ENCODE measurements at regions not wholly inside any gene's neighbourhood (a gene's known extent, or its start where the extent isn't known, plus 50 kb on each side); places are given as distances from the start of the nearest gene placed in this dataset.

GRCh38 chr3:139269984-139270383, 73.8 kb upstream of the MRPS22 start:
- Histone ChIP-seq H3K9me3 (ENCODE audit: low read length) (no peaks in the 10 kb centered on the region), H3K79me2 (ENCODE audit: insufficient read depth, low read length) (no peaks in the 10 kb centered on the region), H3K4me3 (replicated peaks in 1 of 3; ENCODE audit: insufficient read depth in 1 of 3, low read depth in 2 of 3, low read length in 3 of 3) (no peak overlapping the region), H3K4me1 (ENCODE audit: insufficient read depth, low read length) (peaks cover 14% of the 10 kb centered on the region), H3K4me2 (ENCODE audit: low read depth, low read length) (no peak overlapping the region), H3K9ac (ENCODE audit: insufficient read depth, low read depth, low read length) (no peak overlapping the region), H3K27me3 (ENCODE audit: control insufficient read depth in 1 of 2, insufficient read depth in 2 of 2, low read length in 2 of 2) (no peaks in the 10 kb centered on the region), H3K27ac (ENCODE audit: extremely low read length, insufficient read depth, low read length) (no peak overlapping the region), H3K36me3 (replicated peaks in 1 of 2; ENCODE audit: control insufficient read depth in 1 of 2, insufficient read depth in 2 of 2, low read length in 2 of 2) (no peaks in the 10 kb centered on the region), H4K20me1 (ENCODE audit: insufficient read depth, low read length) (no peaks in the 10 kb centered on the region), H2AFZ (ENCODE audit: low read length) (no peak overlapping the region)
- in situ Hi-C loops (cut with HindIII; ENCODE audit: extremely low pct_ligation_motif_present, low pct_unique_long_range_greater_than_20kb) = no loop called here
- BruUV-seq (replicated peaks) = no TSS peak
- ChIA-PET POLR2A (no interaction called here), CTCF (ENCODE audit: low intra/inter-chr PET ratio, low total read pairs) (no interaction called here)
- 11% methylated on average over 2 of the region's 2 CpGs for WGBS (ENCODE audit: low lambda C conversion rate)
- FAIRE-seq (no peak), ATAC-seq (no peak), DNase-seq (ENCODE audit: low spot score) (no peak)
- intact Hi-C loops (cut with micrococcal nuclease; ENCODE audit: unreplicated experiment) = no loop called here
- no peak for TF ChIP-seq ATRX (CRISPR knock-in tag; IDR thresholded peaks at IDR 0.05; ENCODE audit: borderline replicate concordance)
- TF ChIP-seq RXRA (CRISPR knock-in tag; IDR thresholded peaks at IDR 0.05) = no peak
- no peak for TF ChIP-seq SNAPC4 (CRISPR knock-in tag; IDR thresholded peaks at IDR 0.05)
- no peak for TF ChIP-seq ZNF350 (CRISPR knock-in tag; IDR thresholded peaks at IDR 0.05; ENCODE audit: borderline replicate concordance, low read depth)
- TF ChIP-seq ZNF547 (CRISPR knock-in tag; IDR thresholded peaks at IDR 0.05) = no peak
- no peak for TF ChIP-seq ZNF660 (CRISPR knock-in tag; IDR thresholded peaks at IDR 0.05; ENCODE audit: borderline replicate concordance, low read depth)
- no peak for TF ChIP-seq TEAD2 (CRISPR knock-in tag; IDR thresholded peaks at IDR 0.05)
- TF ChIP-seq ZBTB40 (IDR thresholded peaks at IDR 0.05) = no peak
- TF ChIP-seq ZBTB40 (CRISPR knock-in tag; IDR thresholded peaks at IDR 0.05) = no peak
- TF ChIP-seq ATF4 (CRISPR knock-in tag; IDR thresholded peaks at IDR 0.05) = no peak
- TF ChIP-seq CREM (IDR thresholded peaks at IDR 0.05) = no peak
- no peak for TF ChIP-seq CREM (CRISPR knock-in tag; IDR thresholded peaks at IDR 0.05)
